ENCODE measurements at regions not wholly inside any gene's neighbourhood (a gene's known extent, or its start where the extent isn't known, plus 50 kb on each side); places are given as distances from the start of the nearest gene placed in this dataset.

DNA sequence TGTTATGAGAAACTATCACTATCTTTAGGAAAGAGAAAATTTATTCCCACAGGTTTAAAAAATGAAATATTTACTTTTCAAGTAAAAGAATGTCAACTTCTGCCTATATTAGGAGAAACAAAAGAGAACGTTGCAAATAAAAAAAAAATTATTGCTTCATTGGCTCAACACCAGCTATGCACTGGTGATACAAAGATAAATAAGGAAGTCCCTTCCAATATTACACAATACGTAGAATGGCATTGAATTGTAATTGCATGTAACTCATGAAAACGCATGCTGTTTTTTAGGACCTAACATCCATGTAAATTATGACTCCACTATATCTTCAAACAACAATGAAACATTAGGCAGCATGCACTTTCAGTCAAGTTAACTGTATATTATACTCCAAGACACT lies 56.4 kb upstream of the RERGL start:
- Mint-ChIP-seq H3K4me3 (no peak overlapping the region), H3K27me3 (ENCODE audit: low read depth) (no peaks in the 10 kb centered on the region), H3K4me1 (no peaks in the 10 kb centered on the region), H3K36me3 (ENCODE audit: insufficient read depth in 1 of 3, low read depth in 3 of 3) (no peaks in the 10 kb centered on the region), H3K27ac (no peak overlapping the region), H3K9me3 (no peaks in the 10 kb centered on the region)
- H2BK15ac ChIP-seq (ENCODE audit: low read depth, low read length), result no peak overlapping the region
- H3K27ac ChIP-seq (ENCODE audit: insufficient read length, low read depth, low read length), result no peak overlapping the region
- no peak overlapping the region for H2BK20ac ChIP-seq (ENCODE audit: low read depth, low read length, poor library complexity, severe bottlenecking)
- WGBS (ENCODE audit: extremely low coverage, insufficient read length, low lambda C conversion rate), result no CpG with 5 or more reads among the region's 3 CpGs
- no peak overlapping the region for H3K4ac ChIP-seq (ENCODE audit: low read depth, low read length)
- no peak overlapping the region for H4K91ac ChIP-seq (ENCODE audit: insufficient read length, low read depth, low read length)
- no peak for DNase-seq
- no peak overlapping the region for H2BK12ac ChIP-seq (ENCODE audit: insufficient read length, low read depth, low read length)
- no peak overlapping the region for H3K18ac ChIP-seq (ENCODE audit: insufficient read length, low read depth, low read length)
- TF ChIP-seq CTCF (conservative IDR thresholded peaks at IDR 0.05), result no peak
- H3K4me1 ChIP-seq (ENCODE audit: insufficient read depth, low read length), result no peaks in the 10 kb centered on the region
- H2AK5ac ChIP-seq (ENCODE audit: insufficient read length, low read length), result no peak overlapping the region
- H3K79me2 ChIP-seq (ENCODE audit: insufficient read depth, low read length), result no peaks in the 10 kb centered on the region
- no peak overlapping the region for H3K9ac ChIP-seq (ENCODE audit: extremely low read depth, insufficient read length, low read length)
- H3K56ac ChIP-seq (ENCODE audit: insufficient read length, low read depth, low read length), result no peak overlapping the region
- H3K4me2 ChIP-seq (ENCODE audit: insufficient read depth, insufficient read length, low read length), result no peak overlapping the region
- H2BK5ac ChIP-seq (ENCODE audit: insufficient read length, low read length), result no peak overlapping the region
- H3K23me2 ChIP-seq (ENCODE audit: insufficient read length, low read depth, low read length, poor library complexity, severe bottlenecking), result no peaks in the 10 kb centered on the region
- no peaks in the 10 kb centered on the region for H3K9me3 ChIP-seq (ENCODE audit: control insufficient read depth, low read depth, low read length)
- no peak overlapping the region for H4K5ac ChIP-seq (ENCODE audit: insufficient read length, low read depth, low read length)
- H3K79me1 ChIP-seq (ENCODE audit: insufficient read depth, low read depth, low read length, poor library complexity, severe bottlenecking), result no peaks in the 10 kb centered on the region
- no peak overlapping the region for H4K8ac ChIP-seq (replicated peaks; ENCODE audit: insufficient read length, low read depth, low read length)
- no peak overlapping the region for H2AFZ ChIP-seq (ENCODE audit: low read length)
- H3K14ac ChIP-seq (ENCODE audit: insufficient read depth, low read length), result no peak overlapping the region
- no peaks in the 10 kb centered on the region for H3K27me3 ChIP-seq (ENCODE audit: insufficient read depth, low read length)
- no peaks in the 10 kb centered on the region for H4K20me1 ChIP-seq (ENCODE audit: control insufficient read depth, insufficient read depth, insufficient read length)
- H2BK120ac ChIP-seq (ENCODE audit: low read depth, low read length, poor library complexity, severe bottlenecking), result no peak overlapping the region
- H3T11ph ChIP-seq (ENCODE audit: low read length), result no peak overlapping the region
- no peak overlapping the region for H3K23ac ChIP-seq (ENCODE audit: insufficient read length, low read depth, low read length)

Measured in H9 (cell line).